ENCODE measurements at regions not wholly inside any gene's neighbourhood (a gene's known extent, or its start where the extent isn't known, plus 50 kb on each side); places are given as distances from the start of the nearest gene placed in this dataset.

GRCh38 chr9:737400-738120, 103.9 kb upstream of the DMRT1 start:
- Histone ChIP-seq H3K4me3 (ENCODE audit: low read length) (no peak overlapping the region), H3K36me3 (replicated peaks; ENCODE audit: low read depth, low read length) (peaks cover 5% of the 10 kb centered on the region), H3K9me3 (ENCODE audit: insufficient read depth, low read length) (no peaks in the 10 kb centered on the region), H3K4me2 (ENCODE audit: low read length) (no peak overlapping the region), H3K27ac (ENCODE audit: low read length) (no peak overlapping the region), H3K9ac (ENCODE audit: low read length) (no peak overlapping the region), H3K27me3 (ENCODE audit: low read depth, low read length) (no peaks in the 10 kb centered on the region), H3K4me1 (ENCODE audit: low read length) (no peaks in the 10 kb centered on the region), H3K79me2 (ENCODE audit: low read length) (no peaks in the 10 kb centered on the region), H2AFZ (ENCODE audit: low read depth, low read length) (no peak overlapping the region), H4K20me1 (ENCODE audit: insufficient read depth, low read length) (no peaks in the 10 kb centered on the region)
- TF ChIP-seq CTCF (IDR thresholded peaks at IDR 0.05; ENCODE audit: low read depth, low read length) (no peak), EZH2phosphoT487 (IDR thresholded peaks at IDR 0.05; ENCODE audit: low read depth) (no peak)

GRCh38 chr9:738209-738915, 103.1 kb upstream of the DMRT1 start:
- H3K27ac ChIP-seq (ENCODE audit: low read length), result no peak overlapping the region
- no peaks in the 10 kb centered on the region for H3K4me1 ChIP-seq (ENCODE audit: low read length)
- no peaks in the 10 kb centered on the region for H3K9me3 ChIP-seq (ENCODE audit: insufficient read depth, low read length)
- H3K36me3 ChIP-seq (replicated peaks; ENCODE audit: low read depth, low read length), result peaks cover 5% of the 10 kb centered on the region
- TF ChIP-seq CTCF (IDR thresholded peaks at IDR 0.05; ENCODE audit: low read depth, low read length), result no peak
- TF ChIP-seq EZH2phosphoT487 (IDR thresholded peaks at IDR 0.05; ENCODE audit: low read depth), result no peak
- no peaks in the 10 kb centered on the region for H4K20me1 ChIP-seq (ENCODE audit: insufficient read depth, low read length)
- no peak overlapping the region for H3K4me3 ChIP-seq (ENCODE audit: low read length)
- H3K9ac ChIP-seq (ENCODE audit: low read length), result no peak overlapping the region
- H2AFZ ChIP-seq (ENCODE audit: low read depth, low read length), result no peak overlapping the region
- no peaks in the 10 kb centered on the region for H3K27me3 ChIP-seq (ENCODE audit: low read depth, low read length)
- H3K79me2 ChIP-seq (ENCODE audit: low read length), result no peaks in the 10 kb centered on the region
- no peak overlapping the region for H3K4me2 ChIP-seq (ENCODE audit: low read length)

GRCh38 chr9:739362-739761, 102.1 kb upstream of the DMRT1 start:
- Histone ChIP-seq H3K9ac (ENCODE audit: low read length) (no peak overlapping the region), H2AFZ (ENCODE audit: low read depth, low read length) (no peak overlapping the region), H3K27me3 (ENCODE audit: low read depth, low read length) (no peaks in the 10 kb centered on the region), H3K27ac (ENCODE audit: low read length) (no peak overlapping the region), H3K4me1 (ENCODE audit: low read length) (no peaks in the 10 kb centered on the region), H3K4me3 (ENCODE audit: low read length) (no peak overlapping the region), H4K20me1 (ENCODE audit: insufficient read depth, low read length) (no peaks in the 10 kb centered on the region), H3K4me2 (ENCODE audit: low read length) (no peak overlapping the region), H3K36me3 (replicated peaks; ENCODE audit: low read depth, low read length) (peaks cover 5% of the 10 kb centered on the region), H3K9me3 (ENCODE audit: insufficient read depth, low read length) (no peaks in the 10 kb centered on the region), H3K79me2 (ENCODE audit: low read length) (no peaks in the 10 kb centered on the region)
- TF ChIP-seq CTCF (IDR thresholded peaks at IDR 0.05; ENCODE audit: low read depth, low read length), result no peak
- TF ChIP-seq EZH2phosphoT487 (IDR thresholded peaks at IDR 0.05; ENCODE audit: low read depth), result no peak

- no peak overlapping the region for H3K4me3 ChIP-seq (ENCODE audit: low read length)
- no peaks in the 10 kb centered on the region for H3K4me1 ChIP-seq (ENCODE audit: low read length)
- H2AFZ ChIP-seq (ENCODE audit: low read depth, low read length), result no peak overlapping the region
- H3K9ac ChIP-seq (ENCODE audit: low read length), result no peak overlapping the region
- no peaks in the 10 kb centered on the region for H3K27me3 ChIP-seq (ENCODE audit: low read depth, low read length)
- H3K4me2 ChIP-seq (ENCODE audit: low read length), result no peak overlapping the region
- no peak overlapping the region for H3K27ac ChIP-seq (ENCODE audit: low read length)
- no peaks in the 10 kb centered on the region for H3K9me3 ChIP-seq (ENCODE audit: insufficient read depth, low read length)
- no peaks in the 10 kb centered on the region for H4K20me1 ChIP-seq (ENCODE audit: insufficient read depth, low read length)
- peaks cover 5% of the 10 kb centered on the region for H3K36me3 ChIP-seq (replicated peaks; ENCODE audit: low read depth, low read length)
- no peaks in the 10 kb centered on the region for H3K79me2 ChIP-seq (ENCODE audit: low read length)
- TF ChIP-seq CTCF (IDR thresholded peaks at IDR 0.05; ENCODE audit: low read depth, low read length), result no peak
- no peak for TF ChIP-seq EZH2phosphoT487 (IDR thresholded peaks at IDR 0.05; ENCODE audit: low read depth)
Measured at GRCh38 chr9:740221-740620, 101.3 kb upstream of the DMRT1 start.

All from OCI-LY3 (cell line).